ENCODE measurements at regions not wholly inside any gene's neighbourhood (a gene's known extent, or its start where the extent isn't known, plus 50 kb on each side); places are given as distances from the start of the nearest gene placed in this dataset.

GRCh38 chr4:13912436-13912925 is 285.0 kb upstream of the BOD1L1 start:
- no peak overlapping the region for H3K4me3 ChIP-seq (ENCODE audit: low read depth, low read length)
- DNase-seq (ENCODE audit: low read depth): no peak
- TF ChIP-seq, protein P1, sequence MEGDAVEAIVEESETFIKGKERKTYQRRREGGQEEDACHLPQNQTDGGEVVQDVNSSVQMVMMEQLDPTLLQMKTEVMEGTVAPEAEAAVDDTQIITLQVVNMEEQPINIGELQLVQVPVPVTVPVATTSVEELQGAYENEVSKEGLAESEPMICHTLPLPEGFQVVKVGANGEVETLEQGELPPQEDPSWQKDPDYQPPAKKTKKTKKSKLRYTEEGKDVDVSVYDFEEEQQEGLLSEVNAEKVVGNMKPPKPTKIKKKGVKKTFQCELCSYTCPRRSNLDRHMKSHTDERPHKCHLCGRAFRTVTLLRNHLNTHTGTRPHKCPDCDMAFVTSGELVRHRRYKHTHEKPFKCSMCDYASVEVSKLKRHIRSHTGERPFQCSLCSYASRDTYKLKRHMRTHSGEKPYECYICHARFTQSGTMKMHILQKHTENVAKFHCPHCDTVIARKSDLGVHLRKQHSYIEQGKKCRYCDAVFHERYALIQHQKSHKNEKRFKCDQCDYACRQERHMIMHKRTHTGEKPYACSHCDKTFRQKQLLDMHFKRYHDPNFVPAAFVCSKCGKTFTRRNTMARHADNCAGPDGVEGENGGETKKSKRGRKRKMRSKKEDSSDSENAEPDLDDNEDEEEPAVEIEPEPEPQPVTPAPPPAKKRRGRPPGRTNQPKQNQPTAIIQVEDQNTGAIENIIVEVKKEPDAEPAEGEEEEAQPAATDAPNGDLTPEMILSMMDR (IDR thresholded peaks at IDR 0.05; ENCODE audit: insufficient read depth, low read depth, low read length, missing control alignments): no peak

- DNase-seq (ENCODE audit: low read depth): no peak
- no peak overlapping the region for H3K4me3 ChIP-seq (ENCODE audit: low read depth, low read length)
- TF ChIP-seq, protein P1 (IDR thresholded peaks at IDR 0.05; ENCODE audit: insufficient read depth, low read depth, low read length, missing control alignments): no peak
These were observed 285.4 kb upstream of the BOD1L1 start for GRCh38 chr4:13912966-13913365.

DNA sequence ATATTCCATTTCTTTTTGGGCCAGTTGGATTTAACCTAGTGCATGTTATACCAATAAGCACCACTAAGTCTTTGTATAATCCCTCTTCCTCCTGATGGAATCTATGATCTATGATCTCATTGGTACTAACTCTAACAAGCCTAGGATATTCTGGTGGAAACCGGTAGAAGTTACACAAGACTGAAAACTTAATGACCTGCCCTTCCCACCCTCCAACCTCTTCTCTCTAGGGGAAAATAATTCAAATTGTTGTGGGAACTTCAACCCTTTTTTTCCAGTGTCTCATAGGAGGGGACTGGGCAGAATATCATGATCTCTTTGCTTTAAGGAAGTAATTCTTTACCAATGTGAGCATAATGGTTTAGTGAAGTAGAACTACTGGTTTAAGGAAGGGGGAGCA is 289.5 kb upstream of the BOD1L1 start:
- TF ChIP-seq, protein P1 (IDR thresholded peaks at IDR 0.05; ENCODE audit: insufficient read depth, low read depth, low read length, missing control alignments): no peak
- DNase-seq (ENCODE audit: low read depth): no peak
- no peak overlapping the region for H3K4me3 ChIP-seq (ENCODE audit: low read depth, low read length)

- no peak for DNase-seq (ENCODE audit: low read depth)
- no peak overlapping the region for H3K4me3 ChIP-seq (ENCODE audit: low read depth, low read length)
- TF ChIP-seq, protein P1 (IDR thresholded peaks at IDR 0.05; ENCODE audit: insufficient read depth, low read depth, low read length, missing control alignments): no peak
These were observed 290.6 kb upstream of the BOD1L1 start for GRCh38 chr4:13918110-13918509.

DNA sequence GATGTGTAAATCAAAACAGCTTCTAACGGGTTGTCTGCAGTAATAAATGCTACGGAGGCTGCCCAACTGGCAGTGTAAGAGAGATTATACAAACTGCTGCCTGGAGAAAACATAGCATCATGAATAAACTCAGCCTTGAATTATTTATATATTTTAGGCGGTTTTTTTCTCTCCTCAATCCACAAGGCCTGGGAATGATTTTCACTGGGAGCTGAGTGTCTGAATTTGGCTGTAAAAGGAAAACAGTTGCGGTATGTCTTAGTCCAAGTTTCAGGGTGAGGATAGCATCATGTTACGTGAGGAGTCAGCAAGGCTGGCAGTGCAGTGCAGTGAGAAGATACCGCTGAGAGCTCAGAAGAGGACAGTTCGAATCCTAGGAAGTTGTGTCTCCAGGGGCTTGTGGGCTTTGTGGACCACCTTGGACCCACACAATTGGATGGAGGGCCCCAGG is 291.5 kb upstream of the BOD1L1 start:
- TF ChIP-seq, protein P1 (IDR thresholded peaks at IDR 0.05; ENCODE audit: insufficient read depth, low read depth, low read length, missing control alignments): no peak
- no peak for DNase-seq (ENCODE audit: low read depth)
- no peak overlapping the region for H3K4me3 ChIP-seq (ENCODE audit: low read depth, low read length)

- TF ChIP-seq, protein P1 (IDR thresholded peaks at IDR 0.05; ENCODE audit: insufficient read depth, low read depth, low read length, missing control alignments): no peak
- no peak overlapping the region for H3K4me3 ChIP-seq (ENCODE audit: low read depth, low read length)
- no peak for DNase-seq (ENCODE audit: low read depth)
These were observed 292.8 kb upstream of the BOD1L1 start for GRCh38 chr4:13920111-13920875.

Measured in GM12865 (cell line).